ENCODE measurements at regions not wholly inside any gene's neighbourhood (a gene's known extent, or its start where the extent isn't known, plus 50 kb on each side); places are given as distances from the start of the nearest gene placed in this dataset.

- H3K9ac ChIP-seq, result no peak overlapping the region
- Mint-ChIP-seq H3K36me3 (peaks cover 37% of the 10 kb centered on the region), H3K27me3 (ENCODE audit: insufficient read depth, low read depth) (peaks cover 2% of the 10 kb centered on the region), H3K9me3 (peaks cover 2% of the 10 kb centered on the region), H3K4me1 (peaks cover 10% of the 10 kb centered on the region), H3K4me3 (no peak overlapping the region), H3K27ac (no peak overlapping the region)
- no peak overlapping the region for H3K27ac ChIP-seq
- peaks cover 6% of the 10 kb centered on the region for H4K20me1 ChIP-seq (ENCODE audit: low read depth)
- TF ChIP-seq EZH2phosphoT487 (IDR thresholded peaks at IDR 0.05), result no peak
- no peak for TF ChIP-seq CTCF (IDR thresholded peaks at IDR 0.05)
- no peak for TF ChIP-seq EZH2 (IDR thresholded peaks at IDR 0.05)
- no peak overlapping the region for H3K4me2 ChIP-seq
- H2AFZ ChIP-seq (replicated peaks), result no peak overlapping the region
- H3K9me3 ChIP-seq (ENCODE audit: low read depth), result no peaks in the 10 kb centered on the region
- no peak for DNase-seq (ENCODE audit: low spot score)
- H3K36me3 ChIP-seq, result no peaks in the 10 kb centered on the region
- no peaks in the 10 kb centered on the region for H3F3A ChIP-seq (ENCODE audit: low read depth)
- H3K79me2 ChIP-seq (ENCODE audit: low read depth), result no peaks in the 10 kb centered on the region
- H3K4me1 ChIP-seq, result peaks cover 5% of the 10 kb centered on the region
- H3K4me3 ChIP-seq, result no peak overlapping the region
- no peaks in the 10 kb centered on the region for H3K27me3 ChIP-seq
Observed at GRCh38 chr21:31416465-31416864, 72.4 kb upstream of the TIAM1 start.

GRCh38 chr21:31414263-31415000 is 70.4 kb upstream of the TIAM1 start:
- Histone ChIP-seq H4K20me1 (ENCODE audit: low read depth) (peaks cover 4% of the 10 kb centered on the region), H2AFZ (replicated peaks) (no peak overlapping the region), H3K4me1 (peaks cover 5% of the 10 kb centered on the region), H3K79me2 (ENCODE audit: low read depth) (no peaks in the 10 kb centered on the region), H3K9me3 (ENCODE audit: low read depth) (no peaks in the 10 kb centered on the region), H3K4me3 (no peak overlapping the region), H3K27me3 (no peaks in the 10 kb centered on the region), H3K4me2 (no peak overlapping the region), H3K36me3 (no peaks in the 10 kb centered on the region), H3K27ac (no peak overlapping the region), H3F3A (ENCODE audit: low read depth) (no peaks in the 10 kb centered on the region), H3K9ac (no peak overlapping the region)
- Mint-ChIP-seq H3K27ac (no peak overlapping the region), H3K4me1 (peaks cover 10% of the 10 kb centered on the region), H3K4me3 (no peak overlapping the region), H3K9me3 (peaks cover 2% of the 10 kb centered on the region), H3K36me3 (peaks cover 33% of the 10 kb centered on the region), H3K27me3 (ENCODE audit: insufficient read depth, low read depth) (peaks cover 2% of the 10 kb centered on the region)
- TF ChIP-seq CTCF (IDR thresholded peaks at IDR 0.05), result no peak
- TF ChIP-seq EZH2phosphoT487 (IDR thresholded peaks at IDR 0.05), result no peak
- TF ChIP-seq EZH2 (IDR thresholded peaks at IDR 0.05), result no peak
- no peak for DNase-seq (ENCODE audit: low spot score)

GRCh38 chr21:31413698-31414097 is 69.6 kb upstream of the TIAM1 start:
- no peaks in the 10 kb centered on the region for H3K36me3 ChIP-seq
- Mint-ChIP-seq H3K27me3 (ENCODE audit: insufficient read depth, low read depth) (peaks cover 2% of the 10 kb centered on the region), H3K4me1 (peaks cover 6% of the 10 kb centered on the region), H3K36me3 (peaks cover 33% of the 10 kb centered on the region), H3K27ac (no peak overlapping the region), H3K9me3 (peaks cover 2% of the 10 kb centered on the region), H3K4me3 (no peak overlapping the region)
- no peak overlapping the region for H3K27ac ChIP-seq
- no peaks in the 10 kb centered on the region for H4K20me1 ChIP-seq (ENCODE audit: low read depth)
- H3K9me3 ChIP-seq (ENCODE audit: low read depth), result no peaks in the 10 kb centered on the region
- DNase-seq (ENCODE audit: low spot score), result no peak
- H3K4me1 ChIP-seq, result peaks cover 5% of the 10 kb centered on the region
- no peak overlapping the region for H3K4me3 ChIP-seq
- no peak overlapping the region for H2AFZ ChIP-seq (replicated peaks)
- no peak overlapping the region for H3K4me2 ChIP-seq
- no peaks in the 10 kb centered on the region for H3K27me3 ChIP-seq
- TF ChIP-seq CTCF (IDR thresholded peaks at IDR 0.05) (no peak), EZH2phosphoT487 (IDR thresholded peaks at IDR 0.05) (no peak), EZH2 (IDR thresholded peaks at IDR 0.05) (no peak)
- H3F3A ChIP-seq (ENCODE audit: low read depth), result no peaks in the 10 kb centered on the region
- no peak overlapping the region for H3K9ac ChIP-seq
- H3K79me2 ChIP-seq (ENCODE audit: low read depth), result no peaks in the 10 kb centered on the region
